GM10248 (cell line): ENCODE measurements at regions not wholly inside any gene's neighbourhood (a gene's known extent, or its start where the extent isn't known, plus 50 kb on each side); places are given as distances from the start of the nearest gene placed in this dataset.

Source experiments
- CTCF ChIA-PET: fragments of 300-600 bp; sonication (Branson Sonifier 250); formaldehyde crosslinking; extraction: SDS; loops from one replicate; lab custom pipeline; 2021; ENCODE audit warnings: antibody characterized with exemption; lab: Yijun Ruan, JAX
- POLR2A ChIA-PET: fragments of 350-650 bp; sonication (Branson Sonifier 250); formaldehyde crosslinking; extraction: SDS; loops from one replicate; lab custom pipeline; 2020; ENCODE audit warnings: antibody characterized with exemption; lab: Yijun Ruan, JAX
- DNase-seq: peaks from one replicate; pipeline ENCODE4 v3.0.0; 2012; ENCODE audit errors: extremely low spot score
- TF ChIP-seq, protein P1 (sequence below): IDR thresholded peaks from 2 replicates; pipeline ENCODE4 v1.5.1; 2012; ENCODE audit warnings: mild to moderate bottlenecking, low read depth; ENCODE audit errors: extremely low read depth, missing control alignments, control extremely low read depth

DNA sequence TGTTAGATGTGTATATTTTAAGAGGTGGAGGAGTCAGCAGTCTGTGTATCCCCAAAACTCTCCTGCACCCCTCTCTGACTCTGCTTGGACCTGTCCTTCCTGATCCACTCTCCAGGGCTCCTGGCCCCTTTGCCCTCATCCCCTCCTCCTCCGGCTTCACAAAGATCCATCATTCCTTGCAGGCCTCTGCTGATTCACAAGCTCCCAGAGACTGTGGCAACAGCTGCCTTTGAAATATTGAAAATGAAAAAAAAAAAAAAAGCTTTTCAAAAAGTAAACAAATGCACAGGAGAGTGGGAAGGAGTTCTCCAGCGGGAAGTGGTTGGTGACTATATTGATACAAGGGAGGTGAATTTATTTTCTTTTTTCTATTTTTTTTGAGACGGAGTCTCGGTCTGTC is 330.2 kb upstream of the SULF2 start:
- POLR2A ChIA-PET, result no interaction called here
- CTCF ChIA-PET, result no interaction called here
- no peak for DNase-seq
- TF ChIP-seq, protein P1, sequence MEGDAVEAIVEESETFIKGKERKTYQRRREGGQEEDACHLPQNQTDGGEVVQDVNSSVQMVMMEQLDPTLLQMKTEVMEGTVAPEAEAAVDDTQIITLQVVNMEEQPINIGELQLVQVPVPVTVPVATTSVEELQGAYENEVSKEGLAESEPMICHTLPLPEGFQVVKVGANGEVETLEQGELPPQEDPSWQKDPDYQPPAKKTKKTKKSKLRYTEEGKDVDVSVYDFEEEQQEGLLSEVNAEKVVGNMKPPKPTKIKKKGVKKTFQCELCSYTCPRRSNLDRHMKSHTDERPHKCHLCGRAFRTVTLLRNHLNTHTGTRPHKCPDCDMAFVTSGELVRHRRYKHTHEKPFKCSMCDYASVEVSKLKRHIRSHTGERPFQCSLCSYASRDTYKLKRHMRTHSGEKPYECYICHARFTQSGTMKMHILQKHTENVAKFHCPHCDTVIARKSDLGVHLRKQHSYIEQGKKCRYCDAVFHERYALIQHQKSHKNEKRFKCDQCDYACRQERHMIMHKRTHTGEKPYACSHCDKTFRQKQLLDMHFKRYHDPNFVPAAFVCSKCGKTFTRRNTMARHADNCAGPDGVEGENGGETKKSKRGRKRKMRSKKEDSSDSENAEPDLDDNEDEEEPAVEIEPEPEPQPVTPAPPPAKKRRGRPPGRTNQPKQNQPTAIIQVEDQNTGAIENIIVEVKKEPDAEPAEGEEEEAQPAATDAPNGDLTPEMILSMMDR, result no peak

DNA sequence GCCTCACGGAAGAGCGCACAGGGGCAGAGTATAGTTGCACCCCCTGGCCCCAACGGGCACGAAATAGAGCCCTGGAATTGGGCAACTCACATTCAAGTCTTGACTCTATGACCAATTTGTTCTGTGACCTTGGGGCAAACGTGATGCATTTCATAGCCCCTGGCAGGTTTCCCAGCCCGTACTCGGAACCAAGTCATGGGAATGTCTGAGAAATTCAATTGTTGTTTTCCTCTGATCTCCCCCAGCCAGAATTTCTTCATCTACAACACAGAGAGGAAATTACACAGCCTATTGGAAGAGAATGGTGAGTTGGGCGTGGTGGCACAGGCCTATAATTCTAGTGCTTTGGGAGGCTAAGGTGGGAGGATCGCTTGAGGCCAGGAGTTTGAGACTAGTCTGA is 322.3 kb upstream of the SULF2 start:
- POLR2A ChIA-PET, result no interaction called here
- DNase-seq, result no peak
- TF ChIP-seq, protein P1, result no peak
- CTCF ChIA-PET, result interaction anchor here (1.0 kb wide), 1 partner anchor 51 kb away, joined by 3 read pairs; no protein-coding TSS in a partner anchor

GRCh38 chr20:48106428-48106827 is 321.1 kb upstream of the SULF2 start:
- TF ChIP-seq, protein P1, result no peak
- ChIA-PET CTCF (no interaction called here), POLR2A (no interaction called here)
- DNase-seq, result no peak

- ChIA-PET CTCF (no interaction called here), POLR2A (no interaction called here)
- TF ChIP-seq, protein P1, result no peak
- DNase-seq, result no peak
Measured at GRCh38 chr20:48105526-48105925, 320.2 kb upstream of the SULF2 start.

- ChIA-PET POLR2A (no interaction called here), CTCF (interaction anchor here (1.2 to 2.4 kb wide), 2 partner anchors 10 to 14 kb away, joined by 3 to 6 read pairs; no protein-coding TSS in a partner anchor)
- TF ChIP-seq, protein P1, result no peak
- no peak for DNase-seq
Measured at GRCh38 chr20:48102931-48103660, 317.8 kb upstream of the SULF2 start.

DNA sequence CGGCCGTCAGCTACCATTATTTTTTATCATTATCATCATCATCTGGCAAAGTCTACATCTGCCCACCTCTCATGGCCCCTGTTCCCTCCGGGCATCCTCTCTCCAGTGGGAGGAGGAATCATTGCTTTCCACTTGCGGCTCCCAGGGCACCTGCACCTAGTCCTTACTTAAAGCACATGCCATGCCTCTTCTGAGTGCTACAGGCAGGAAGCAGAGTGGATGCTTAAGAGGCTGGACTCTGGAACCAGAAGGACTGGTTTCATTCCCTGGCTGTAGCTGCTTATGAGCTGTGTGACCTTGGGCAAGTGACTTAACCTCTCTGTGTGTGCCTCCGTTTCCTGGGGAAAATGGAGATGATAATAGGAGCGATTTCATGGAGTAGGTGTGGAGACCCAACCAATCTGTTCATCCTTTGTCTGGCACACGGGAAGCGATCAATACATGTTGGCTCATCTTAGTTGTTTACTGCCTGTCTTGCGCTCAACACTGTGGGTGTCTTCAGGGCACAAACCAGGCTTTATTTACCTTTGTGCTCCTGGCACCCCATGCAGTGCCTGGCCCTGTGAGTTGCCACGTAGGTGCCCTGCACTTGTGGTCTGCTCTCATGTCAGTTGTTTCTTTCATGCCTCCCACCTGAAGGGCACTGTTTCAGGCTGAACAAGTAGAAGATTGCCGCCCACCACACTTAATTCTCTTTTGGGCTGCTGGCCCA is 317.0 kb upstream of the SULF2 start:
- POLR2A ChIA-PET, result no interaction called here
- no peak for DNase-seq
- TF ChIP-seq, protein P1, result no peak
- CTCF ChIA-PET, result interaction anchor here (1.2 to 2.4 kb wide), 2 partner anchors 11 to 15 kb away, joined by 3 to 6 read pairs; no protein-coding TSS in a partner anchor
